D721Med (cell line): ENCODE measurements at regions not wholly inside any gene's neighbourhood (a gene's known extent, or its start where the extent isn't known, plus 50 kb on each side); places are given as distances from the start of the nearest gene placed in this dataset.

Experiments
- DNase-seq: peaks from one replicate; pipeline ENCODE4 v3.0.0; 2011; ENCODE audit warnings: low spot score; ENCODE audit not compliant: insufficient read length
- FAIRE-seq: peaks from 2 replicates; lab custom pipeline; 2011; peaks lifted over from hg19 to GRCh38; lab: Jason Lieb, UNC
- CTCF ChIP-seq: IDR thresholded peaks from 2 replicates; pipeline ENCODE4 v1.5.1; 2012; ENCODE audit warnings: mild to moderate bottlenecking, control low read depth; ENCODE audit not compliant: insufficient read depth; ENCODE audit errors: missing control alignments

GRCh38 chr2:107392241-107392704 is 434.4 kb upstream of the RGPD4 start:
- no peak for FAIRE-seq
- DNase-seq: no peak
- no peak for TF ChIP-seq CTCF

GRCh38 chr2:107393516-107393915 is 433.2 kb upstream of the RGPD4 start:
- DNase-seq (no peak), FAIRE-seq (no peak)
- TF ChIP-seq CTCF: no peak

- DNase-seq (no peak), FAIRE-seq (no peak)
- no peak for TF ChIP-seq CTCF
Observed at GRCh38 chr2:107398683-107399082, 428.0 kb upstream of the RGPD4 start.

GRCh38 chr2:107402330-107402729 is 424.4 kb upstream of the RGPD4 start:
- TF ChIP-seq CTCF: no peak
- FAIRE-seq: no peak
- DNase-seq: no peak

- TF ChIP-seq CTCF: no peak
- no peak for DNase-seq
- FAIRE-seq: no peak
Observed at GRCh38 chr2:107405261-107405660, 421.4 kb upstream of the RGPD4 start.

- FAIRE-seq (no peak), DNase-seq (no peak)
- TF ChIP-seq CTCF: no peak
Observed at GRCh38 chr2:107407017-107407416, 419.7 kb upstream of the RGPD4 start.

- TF ChIP-seq CTCF: no peak
- FAIRE-seq (no peak), DNase-seq (no peak)
Observed at GRCh38 chr2:107407974-107408373, 418.7 kb upstream of the RGPD4 start.
